GM19239 (cell line): ENCODE measurements at regions not wholly inside any gene's neighbourhood (a gene's known extent, or its start where the extent isn't known, plus 50 kb on each side); places are given as distances from the start of the nearest gene placed in this dataset.

Experiments used
- DNase-seq: peaks from one replicate; pipeline ENCODE4 v3.0.0; 2011; ENCODE audit warnings: low spot score; ENCODE audit not compliant: insufficient read length
- FAIRE-seq: peaks from 2 replicates; lab custom pipeline; 2011; peaks lifted over from hg19 to GRCh38; lab: Jason Lieb, UNC

- FAIRE-seq (no peak), DNase-seq (no peak)
Observed at GRCh38 chr5:68352166-68352565, 136.6 kb downstream of the PIK3R1 start.

- FAIRE-seq = no peak
- DNase-seq = no peak
Observed at GRCh38 chr5:68353605-68354004, 138.0 kb downstream of the PIK3R1 start.

- FAIRE-seq (no peak), DNase-seq (no peak)
Observed at GRCh38 chr5:68354315-68354714, 138.8 kb downstream of the PIK3R1 start.

GRCh38 chr5:68356216-68356615 is 140.7 kb downstream of the PIK3R1 start:
- DNase-seq = no peak
- FAIRE-seq = no peak

GRCh38 chr5:68356623-68357022 is 141.1 kb downstream of the PIK3R1 start:
- FAIRE-seq (no peak), DNase-seq (no peak)

- FAIRE-seq (peak; percentile 31), DNase-seq (no peak)
Observed at GRCh38 chr5:68359699-68360098, 144.1 kb downstream of the PIK3R1 start.

- DNase-seq (no peak), FAIRE-seq (no peak)
Observed at GRCh38 chr5:68362331-68362730, 146.8 kb downstream of the PIK3R1 start.

GRCh38 chr5:68365889-68366288 is 150.3 kb downstream of the PIK3R1 start:
- DNase-seq (no peak), FAIRE-seq (peak; percentile 21)

GRCh38 chr5:68367287-68367686 is 151.7 kb downstream of the PIK3R1 start:
- FAIRE-seq = no peak
- no peak for DNase-seq

GRCh38 chr5:68367717-68368116 is 152.2 kb downstream of the PIK3R1 start:
- FAIRE-seq (no peak), DNase-seq (no peak)

GRCh38 chr5:68368311-68369022 is 152.9 kb downstream of the PIK3R1 start:
- DNase-seq = no peak
- FAIRE-seq = no peak

- DNase-seq (no peak), FAIRE-seq (no peak)
Observed at GRCh38 chr5:68369023-68369359, 153.4 kb downstream of the PIK3R1 start.

GRCh38 chr5:68369457-68370125 is 154.0 kb downstream of the PIK3R1 start:
- DNase-seq (no peak), FAIRE-seq (peak; percentile 72)

GRCh38 chr5:68370196-68370595 is 154.6 kb downstream of the PIK3R1 start:
- DNase-seq (no peak), FAIRE-seq (no peak)

- DNase-seq (no peak), FAIRE-seq (no peak)
Observed at GRCh38 chr5:68371607-68372006, 156.1 kb downstream of the PIK3R1 start.

- FAIRE-seq = no peak
- no peak for DNase-seq
Observed at GRCh38 chr5:68372161-68372560, 156.6 kb downstream of the PIK3R1 start.

GRCh38 chr5:68373050-68373449 is 157.5 kb downstream of the PIK3R1 start:
- FAIRE-seq (no peak), DNase-seq (no peak)

- DNase-seq (no peak), FAIRE-seq (peak; percentile 64)
Observed at GRCh38 chr5:68374796-68375518, 159.4 kb downstream of the PIK3R1 start.

- FAIRE-seq = no peak
- no peak for DNase-seq
Observed at GRCh38 chr5:68375540-68375939, 160.0 kb downstream of the PIK3R1 start.

GRCh38 chr5:68376935-68377334 is 161.4 kb downstream of the PIK3R1 start:
- FAIRE-seq = no peak

GRCh38 chr5:68377733-68378132 is 162.2 kb downstream of the PIK3R1 start:
- DNase-seq = no peak
- FAIRE-seq = no peak

More at GRCh38 chr5:68376935-68377334, 161.4 kb downstream of the PIK3R1 start:
- no peak for DNase-seq
